GM23248 (cell line): ENCODE measurements at regions not wholly inside any gene's neighbourhood (a gene's known extent, or its start where the extent isn't known, plus 50 kb on each side); places are given as distances from the start of the nearest gene placed in this dataset.

Experiments used
- EZH2 ChIP-seq: fragments of 200-600 bp; sonication (generic); IDR thresholded peaks from 2 replicates; pipeline ENCODE4 v1.6.1; 2018; ENCODE audit warnings: antibody characterized with exemption, mild to moderate bottlenecking; ENCODE audit not compliant: insufficient read depth, poor library complexity, severe bottlenecking
- EZH2phosphoT487 ChIP-seq: fragments of 200-600 bp; sonication (generic); IDR thresholded peaks from 2 replicates; pipeline ENCODE4 v1.6.1; 2018; ENCODE audit warnings: antibody characterized with exemption, moderate library complexity, mild to moderate bottlenecking, low read depth; ENCODE audit not compliant: insufficient read depth

GRCh38 chr1:232557502-232558191 is 72.3 kb downstream of the SIPA1L2 start:
- TF ChIP-seq EZH2, result no peak
- no peak for TF ChIP-seq EZH2phosphoT487
